Immature natural killer cell (primary cell): ENCODE measurements at regions not wholly inside any gene's neighbourhood (a gene's known extent, or its start where the extent isn't known, plus 50 kb on each side); places are given as distances from the start of the nearest gene placed in this dataset.
"Not testable (repeated sequence)": the region's sequence is repeated elsewhere in the genome, so short reads cannot be mapped to it uniquely, and the experiment has no call there.

ENCODE experiments used
- DNase-seq, 3 donors: peaks; one replicate each; pipeline ENCODE4 v3.0.0; 2022; ENCODE audit warnings: mixed read lengths in 1 of 3
- H3K27ac Mint-ChIP-seq, 6 donors: one replicate each; pipeline ENCODE4 v1.8.0; 2020; ENCODE audit warnings: mixed read lengths in 6 of 6, mild to moderate bottlenecking in 5 of 6, inconsistent platforms in 4 of 6, moderate library complexity in 3 of 6
- H3K27me3 Mint-ChIP-seq, 3 donors: one replicate each; pipeline ENCODE4 v1.8.0; 2020 to 2021; ENCODE audit warnings: low read depth in 3 of 3, mild to moderate bottlenecking in 3 of 3, mixed read lengths in 3 of 3, moderate library complexity in 3 of 3, inconsistent platforms in 1 of 3
- H3K36me3 Mint-ChIP-seq, 3 donors: one replicate each; pipeline ENCODE4 v1.8.0; 2020; ENCODE audit warnings: mixed read lengths in 3 of 3, inconsistent platforms in 2 of 3, mild to moderate bottlenecking in 2 of 3
- H3K4me1 Mint-ChIP-seq, 2 donors: one replicate each; pipeline ENCODE4 v1.8.0; 2020; ENCODE audit warnings: inconsistent platforms in 2 of 2, mild to moderate bottlenecking in 2 of 2, mixed read lengths in 2 of 2, moderate library complexity in 1 of 2
- H3K4me3 Mint-ChIP-seq, 5 donors: one replicate each; pipeline ENCODE4 v1.8.0; 2020; ENCODE audit warnings: mild to moderate bottlenecking in 5 of 5, mixed read lengths in 5 of 5, inconsistent platforms in 3 of 5, moderate library complexity in 3 of 5
- H3K9me3 Mint-ChIP-seq, 6 donors: one replicate each; pipeline ENCODE4 v1.8.0; 2020; ENCODE audit warnings: mild to moderate bottlenecking in 6 of 6, mixed read lengths in 6 of 6, inconsistent platforms in 4 of 6, moderate library complexity in 3 of 6

- no peak overlapping the region for H3K4me3 Mint-ChIP-seq
- DNase-seq: no peak
- H3K27ac Mint-ChIP-seq: no peak overlapping the region
- no peaks in the 10 kb centered on the region for H3K27me3 Mint-ChIP-seq
- H3K36me3 Mint-ChIP-seq: no peaks in the 10 kb centered on the region
- H3K9me3 Mint-ChIP-seq: no peaks in the 10 kb centered on the region
- no peaks in the 10 kb centered on the region for H3K4me1 Mint-ChIP-seq
Measured at GRCh38 chr19:14328406-14328805, 52.8 kb upstream of the ADGRE5 start.

- DNase-seq, H3K9me3 Mint-ChIP-seq, H3K36me3 Mint-ChIP-seq, H3K27me3 Mint-ChIP-seq, H3K4me3 Mint-ChIP-seq, H3K4me1 Mint-ChIP-seq: not testable (repeated sequence)
- H3K27ac Mint-ChIP-seq: peak overlapping the region in 1 of 6 donors; percentile 64
Measured at GRCh38 chr19:14327061-14327460, 54.2 kb upstream of the ADGRE5 start.

GRCh38 chr19:14325863-14326262 lies 55.4 kb upstream of the ADGRE5 start:
- Mint-ChIP-seq H3K36me3 (no peaks in the 10 kb centered on the region), H3K27me3 (peaks cover 0 to 2% (median 1%) of the 10 kb centered on the region in 3 donors), H3K9me3 (peaks cover 0 to 1% (median 0%) of the 10 kb centered on the region in 6 donors), H3K4me1 (no peaks in the 10 kb centered on the region), H3K4me3 (no peak overlapping the region), H3K27ac (no peak overlapping the region)
- DNase-seq: no peak

GRCh38 chr19:14325134-14325533 lies 56.1 kb upstream of the ADGRE5 start:
- Mint-ChIP-seq H3K36me3 (no peaks in the 10 kb centered on the region), H3K27me3 (peaks cover 0 to 2% (median 1%) of the 10 kb centered on the region in 3 donors), H3K4me3 (no peak overlapping the region), H3K9me3 (peaks cover 0 to 1% (median 0%) of the 10 kb centered on the region in 6 donors), H3K4me1 (no peaks in the 10 kb centered on the region), H3K27ac (no peak overlapping the region)
- no peak for DNase-seq

GRCh38 chr19:14322889-14323463 lies 58.3 kb upstream of the ADGRE5 start:
- no peak overlapping the region for H3K4me3 Mint-ChIP-seq
- H3K4me1 Mint-ChIP-seq: no peaks in the 10 kb centered on the region
- H3K36me3 Mint-ChIP-seq: no peaks in the 10 kb centered on the region
- peaks cover 0 to 3% (median 1%) of the 10 kb centered on the region in 3 donors for H3K27me3 Mint-ChIP-seq
- peaks cover 0 to 1% (median 0%) of the 10 kb centered on the region in 6 donors for H3K9me3 Mint-ChIP-seq
- H3K27ac Mint-ChIP-seq: no peak overlapping the region
- no peak for DNase-seq

GRCh38 chr19:14320253-14320652 lies 61.0 kb upstream of the ADGRE5 start:
- Mint-ChIP-seq H3K27me3 (peaks cover 0 to 3% (median 1%) of the 10 kb centered on the region in 3 donors), H3K27ac (no peak overlapping the region), H3K4me1 (no peaks in the 10 kb centered on the region), H3K9me3 (peaks cover 0 to 1% (median 0%) of the 10 kb centered on the region in 6 donors), H3K36me3 (no peaks in the 10 kb centered on the region), H3K4me3 (no peak overlapping the region)
- no peak for DNase-seq

GRCh38 chr19:14319720-14320119 lies 61.5 kb upstream of the ADGRE5 start:
- not testable (repeated sequence) for H3K27ac Mint-ChIP-seq, H3K4me1 Mint-ChIP-seq, H3K9me3 Mint-ChIP-seq, H3K36me3 Mint-ChIP-seq, H3K27me3 Mint-ChIP-seq, H3K4me3 Mint-ChIP-seq, DNase-seq

GRCh38 chr19:14318873-14319272 lies 62.4 kb upstream of the ADGRE5 start:
- peaks cover 1 to 3% (median 2%) of the 10 kb centered on the region in 3 donors for H3K27me3 Mint-ChIP-seq
- no peak overlapping the region for H3K27ac Mint-ChIP-seq
- H3K4me3 Mint-ChIP-seq: no peak overlapping the region
- no peaks in the 10 kb centered on the region for H3K4me1 Mint-ChIP-seq
- H3K9me3 Mint-ChIP-seq: peaks cover 0 to 1% (median 0%) of the 10 kb centered on the region in 6 donors
- H3K36me3 Mint-ChIP-seq: no peaks in the 10 kb centered on the region
- peak in 2 of 3 donors; percentile 12 to 15 for DNase-seq

GRCh38 chr19:14317157-14317556 lies 64.1 kb upstream of the ADGRE5 start:
- H3K4me3 Mint-ChIP-seq: no peak overlapping the region
- no peak for DNase-seq
- no peaks in the 10 kb centered on the region for H3K36me3 Mint-ChIP-seq
- no peaks in the 10 kb centered on the region for H3K9me3 Mint-ChIP-seq
- H3K4me1 Mint-ChIP-seq: no peaks in the 10 kb centered on the region
- H3K27ac Mint-ChIP-seq: no peak overlapping the region
- peaks cover 0 to 3% (median 2%) of the 10 kb centered on the region in 3 donors for H3K27me3 Mint-ChIP-seq

GRCh38 chr19:14315433-14315832 lies 65.8 kb upstream of the ADGRE5 start:
- no peaks in the 10 kb centered on the region for H3K36me3 Mint-ChIP-seq
- no peak overlapping the region for H3K4me3 Mint-ChIP-seq
- H3K9me3 Mint-ChIP-seq: no peaks in the 10 kb centered on the region
- peak overlapping the region in 1 of 6 donors; percentile 17 for H3K27ac Mint-ChIP-seq
- H3K27me3 Mint-ChIP-seq: peaks cover 0 to 4% (median 2%) of the 10 kb centered on the region in 3 donors
- H3K4me1 Mint-ChIP-seq: peaks cover under 1 to 2% of the 10 kb centered on the region in 2 donors
- no peak for DNase-seq

- H3K36me3 Mint-ChIP-seq: peaks cover 0 to 8% (median 3%) of the 10 kb centered on the region in 3 donors
- H3K27me3 Mint-ChIP-seq: peaks cover 7 to 16% (median 10%) of the 10 kb centered on the region in 3 donors
- peak; percentile 60 to 65 (median 63) for DNase-seq
- H3K4me1 Mint-ChIP-seq: peaks cover 20 to 25% of the 10 kb centered on the region in 2 donors
- peak overlapping the region; percentile 2 to 83 (median 32) for H3K27ac Mint-ChIP-seq
- peak overlapping the region; percentile 36 to 81 (median 40) for H3K4me3 Mint-ChIP-seq
- no peaks in the 10 kb centered on the region for H3K9me3 Mint-ChIP-seq
Measured at GRCh38 chr19:14310055-14310454, 71.2 kb upstream of the ADGRE5 start.

GRCh38 chr19:14305706-14306105 lies 75.5 kb upstream of the ADGRE5 start:
- H3K4me1 Mint-ChIP-seq: peaks cover 20 to 25% of the 10 kb centered on the region in 2 donors
- H3K27me3 Mint-ChIP-seq: peaks cover 7 to 15% (median 8%) of the 10 kb centered on the region in 3 donors
- peaks cover 0 to 8% (median 3%) of the 10 kb centered on the region in 3 donors for H3K36me3 Mint-ChIP-seq
- no peak overlapping the region for H3K4me3 Mint-ChIP-seq
- DNase-seq: no peak
- no peak overlapping the region for H3K27ac Mint-ChIP-seq
- H3K9me3 Mint-ChIP-seq: no peaks in the 10 kb centered on the region

- no peak overlapping the region for H3K27ac Mint-ChIP-seq
- no peaks in the 10 kb centered on the region for H3K36me3 Mint-ChIP-seq
- no peak for DNase-seq
- H3K4me3 Mint-ChIP-seq: no peak overlapping the region
- peaks cover 0 to 5% (median 2%) of the 10 kb centered on the region in 3 donors for H3K27me3 Mint-ChIP-seq
- no peaks in the 10 kb centered on the region for H3K9me3 Mint-ChIP-seq
- no peaks in the 10 kb centered on the region for H3K4me1 Mint-ChIP-seq
Measured at GRCh38 chr19:14301150-14301549, 80.1 kb upstream of the ADGRE5 start.

- Mint-ChIP-seq H3K4me1 (no peaks in the 10 kb centered on the region), H3K4me3 (no peak overlapping the region), H3K36me3 (no peaks in the 10 kb centered on the region), H3K9me3 (no peaks in the 10 kb centered on the region), H3K27me3 (peaks cover 0 to 7% (median 2%) of the 10 kb centered on the region in 3 donors), H3K27ac (no peak overlapping the region)
- no peak for DNase-seq
Measured at GRCh38 chr19:14300303-14300702, 80.9 kb upstream of the ADGRE5 start.

GRCh38 chr19:14299224-14299827 lies 81.9 kb upstream of the ADGRE5 start:
- not testable (repeated sequence) for H3K9me3 Mint-ChIP-seq, H3K4me1 Mint-ChIP-seq, H3K27me3 Mint-ChIP-seq, H3K36me3 Mint-ChIP-seq, H3K27ac Mint-ChIP-seq, DNase-seq, H3K4me3 Mint-ChIP-seq
